GM23338 (cell line): ENCODE measurements at regions not wholly inside any gene's neighbourhood (a gene's known extent, or its start where the extent isn't known, plus 50 kb on each side); places are given as distances from the start of the nearest gene placed in this dataset.

Experiments used
- ATAC-seq: fragments of 200-7000 bp; cut with Tn5 transposase; 3 replicates; pipeline ENCODE4 v1.9.1; 2020
- DNase-seq: peaks from one replicate; pipeline ENCODE4 v3.0.0-alpha.2; 2015; ENCODE audit warnings: low spot score
- H2AFZ ChIP-seq: fragments of 200-600 bp; sonication (generic); 2 replicates; pipeline ENCODE4 v1.8.0; 2016; ENCODE audit warnings: antibody characterized with exemption, mild to moderate bottlenecking, moderate library complexity
- H3F3A ChIP-seq: fragments of 200-600 bp; sonication (generic); replicated peaks from 2 replicates; pipeline ENCODE4 v1.8.0; 2017; ENCODE audit warnings: antibody characterized with exemption, mixed run types, low read depth
- H3K27ac ChIP-seq: fragments of 200-600 bp; sonication (generic); 2 replicates; pipeline ENCODE4 v1.6.1; 2016; ENCODE audit warnings: low read depth
- H3K27me3 ChIP-seq: fragments of 200-600 bp; sonication (generic); 2 replicates; pipeline ENCODE4 v1.8.0; 2016; ENCODE audit warnings: mild to moderate bottlenecking, mixed run types, moderate library complexity; ENCODE audit not compliant: insufficient read depth
- H3K36me3 ChIP-seq: fragments of 200-600 bp; sonication (generic); 2 replicates; pipeline ENCODE4 v1.8.0; 2016; ENCODE audit warnings: mild to moderate bottlenecking; ENCODE audit not compliant: insufficient read depth
- H3K4me1 ChIP-seq: fragments of 200-600 bp; sonication (generic); 2 replicates; pipeline ENCODE4 v1.8.0; 2016; ENCODE audit warnings: mild to moderate bottlenecking, moderate library complexity; ENCODE audit not compliant: insufficient read depth
- H3K4me2 ChIP-seq: fragments of 200-600 bp; sonication (generic); 2 replicates; pipeline ENCODE4 v1.7.1; 2017; ENCODE audit warnings: mixed run types
- H3K4me3 ChIP-seq: fragments of 200-600 bp; sonication (generic); 2 replicates; pipeline ENCODE4 v1.6.1; 2016; ENCODE audit warnings: mixed run types
- H3K79me2 ChIP-seq: fragments of 200-600 bp; sonication (generic); replicated peaks from 2 replicates; pipeline ENCODE4 v1.8.0; 2017; ENCODE audit warnings: mild to moderate bottlenecking; ENCODE audit not compliant: insufficient read depth
- H3K9me2 ChIP-seq: fragments of 200-600 bp; sonication (generic); 2 replicates; pipeline ENCODE4 v1.8.0; 2017; ENCODE audit not compliant: insufficient read depth
- H4K20me1 ChIP-seq: fragments of 200-600 bp; sonication (generic); replicated peaks from 2 replicates; pipeline ENCODE4 v1.8.0; 2017; ENCODE audit warnings: mild to moderate bottlenecking; ENCODE audit not compliant: insufficient read depth
- H3K27ac Mint-ChIP-seq: 2 replicates; pipeline ENCODE4 v1.8.0; 2020; ENCODE audit warnings: inconsistent platforms, mild to moderate bottlenecking, moderate library complexity, mixed read lengths
- H3K27me3 Mint-ChIP-seq: 3 replicates; pipeline ENCODE4 v1.8.0; 2022; ENCODE audit warnings: low read depth, mild to moderate bottlenecking, moderate library complexity, mixed read lengths, inconsistent platforms; ENCODE audit not compliant: insufficient read depth, poor library complexity
- H3K36me3 Mint-ChIP-seq: 3 replicates; pipeline ENCODE4 v1.8.0; 2021; ENCODE audit warnings: low read depth, mild to moderate bottlenecking, inconsistent platforms, moderate library complexity, mixed read lengths
- H3K4me1 Mint-ChIP-seq: 3 replicates; pipeline ENCODE4 v1.8.0; 2020; ENCODE audit warnings: mild to moderate bottlenecking, inconsistent platforms, mixed read lengths
- H3K4me3 Mint-ChIP-seq: 3 replicates; pipeline ENCODE4 v1.8.0; 2021; ENCODE audit warnings: moderate library complexity, mild to moderate bottlenecking, inconsistent platforms, mixed read lengths
- H3K9me3 Mint-ChIP-seq: 3 replicates; pipeline ENCODE4 v1.8.0; 2020; ENCODE audit warnings: moderate library complexity, mild to moderate bottlenecking, inconsistent platforms, mixed read lengths
- CREB1 ChIP-seq: fragments of 250-450 bp; sonication (Bioruptor Pico); IDR thresholded peaks from 2 replicates; pipeline ENCODE4 v1.5.0; 2020; ENCODE audit warnings: low read depth, mild to moderate bottlenecking, moderate library complexity
- EZH2 ChIP-seq: fragments of 200-600 bp; sonication (generic); IDR thresholded peaks from one replicate; pipeline ENCODE4 v1.8.0; 2017; ENCODE audit warnings: antibody characterized with exemption, mild to moderate bottlenecking, low read depth; ENCODE audit not compliant: unreplicated experiment
- EZH2phosphoT487 ChIP-seq: fragments of 200-600 bp; sonication (generic); IDR thresholded peaks from one replicate; pipeline ENCODE4 v1.8.1; 2018; ENCODE audit warnings: antibody characterized with exemption; ENCODE audit not compliant: unreplicated experiment
- JUNB ChIP-seq: IDR thresholded peaks from one replicate; pipeline ENCODE4 v1.6.1; 2016; ENCODE audit warnings: antibody characterized with exemption; ENCODE audit not compliant: unreplicated experiment
- NANOG ChIP-seq: IDR thresholded peaks from 2 replicates; pipeline ENCODE4 v1.6.1; 2016; ENCODE audit warnings: antibody characterized with exemption, borderline replicate concordance
- POLR2AphosphoS5 ChIP-seq: IDR thresholded peaks from 2 replicates; pipeline ENCODE4 v1.6.1; 2016; ENCODE audit warnings: antibody characterized with exemption, low read depth
- STAT1 ChIP-seq: IDR thresholded peaks from one replicate; pipeline ENCODE4 v1.6.1; 2016; ENCODE audit warnings: antibody characterized with exemption; ENCODE audit not compliant: unreplicated experiment
- ZNF114 ChIP-seq: fragments of 250-450 bp; sonication (Bioruptor Pico); IDR thresholded peaks from 2 replicates; pipeline ENCODE4 v1.5.0; 2020; ENCODE audit warnings: mild to moderate bottlenecking, moderate library complexity
- ZNF331 ChIP-seq: fragments of 250-450 bp; sonication (Bioruptor Pico); IDR thresholded peaks from 2 replicates; pipeline ENCODE4 v1.5.0; 2020; ENCODE audit warnings: low read depth, mild to moderate bottlenecking, moderate library complexity
- TF ChIP-seq, protein P1 (sequence below): IDR thresholded peaks from 2 replicates; pipeline ENCODE4 v1.6.1; 2016; ENCODE audit warnings: antibody characterized with exemption
- TF ChIP-seq, protein P2 (sequence below): IDR thresholded peaks from one replicate; pipeline ENCODE4 v1.6.1; 2018; ENCODE audit warnings: antibody characterized with exemption; ENCODE audit not compliant: unreplicated experiment
- TF ChIP-seq, protein P3 (sequence below), 2 experiments: fragments of 200-600 bp in 1 of 2; sonication (generic) in 1 of 2; conservative IDR thresholded peaks; 2 replicates each; pipeline versions ENCODE4 v1.5.1 to v1.6.1; 2016 to 2017; ENCODE audit warnings: antibody characterized with exemption in 2 of 2, low read depth in 2 of 2, mild to moderate bottlenecking in 2 of 2, moderate library complexity in 1 of 2

DNA sequence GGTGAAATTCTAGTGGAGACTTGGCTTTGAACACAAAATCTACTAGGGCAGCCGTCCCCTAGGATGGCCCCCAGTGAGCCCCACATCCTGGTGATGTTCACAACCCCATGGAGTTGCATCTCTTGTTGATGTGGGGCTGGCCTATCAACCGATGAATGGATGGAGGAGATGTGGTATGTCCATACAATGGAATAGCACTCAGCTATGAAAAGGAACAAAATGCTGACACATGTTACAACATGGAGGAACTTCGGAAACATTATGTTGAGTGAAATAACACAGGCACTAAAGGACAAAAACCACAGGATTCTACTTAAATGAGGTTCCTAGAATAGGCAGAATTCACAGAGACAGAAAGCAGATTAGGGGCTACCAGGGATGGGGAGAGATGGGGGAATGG lies 80.1 kb upstream of the ASAP2 start (continued):
- TF ChIP-seq, protein P1, sequence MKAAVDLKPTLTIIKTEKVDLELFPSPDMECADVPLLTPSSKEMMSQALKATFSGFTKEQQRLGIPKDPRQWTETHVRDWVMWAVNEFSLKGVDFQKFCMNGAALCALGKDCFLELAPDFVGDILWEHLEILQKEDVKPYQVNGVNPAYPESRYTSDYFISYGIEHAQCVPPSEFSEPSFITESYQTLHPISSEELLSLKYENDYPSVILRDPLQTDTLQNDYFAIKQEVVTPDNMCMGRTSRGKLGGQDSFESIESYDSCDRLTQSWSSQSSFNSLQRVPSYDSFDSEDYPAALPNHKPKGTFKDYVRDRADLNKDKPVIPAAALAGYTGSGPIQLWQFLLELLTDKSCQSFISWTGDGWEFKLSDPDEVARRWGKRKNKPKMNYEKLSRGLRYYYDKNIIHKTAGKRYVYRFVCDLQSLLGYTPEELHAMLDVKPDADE = no peak
- TF ChIP-seq NANOG (no peak), CREB1 (CRISPR knock-in tag) (no peak), EZH2 (no peak), STAT1 (no peak)

DNA sequence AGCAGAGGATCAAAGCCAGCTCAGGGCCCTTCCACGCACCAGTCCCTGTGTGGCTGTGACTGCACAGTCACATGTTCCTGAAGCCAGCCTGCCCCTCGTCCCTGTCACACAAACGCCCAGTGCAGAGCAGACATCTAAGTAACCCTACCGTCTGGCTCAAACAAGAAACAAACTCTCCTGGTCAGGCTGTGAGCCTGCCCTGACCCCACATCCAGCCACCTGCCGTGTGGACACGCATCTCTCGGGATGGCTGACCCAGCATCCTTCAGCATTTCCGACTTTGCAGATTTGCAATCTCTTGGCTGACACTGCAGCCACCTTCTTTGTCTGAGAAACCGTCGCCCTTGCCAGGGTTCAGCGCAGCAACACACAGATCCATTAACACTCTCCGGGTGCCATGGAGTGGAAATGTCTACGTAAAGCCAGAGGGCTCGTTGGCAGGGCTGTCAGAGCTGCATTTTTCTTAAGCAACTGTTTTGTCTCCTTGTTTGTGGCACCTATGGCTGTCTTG lies 82.3 kb upstream of the ASAP2 start:
- no peaks in the 10 kb centered on the region for H3K36me3 ChIP-seq
- no peaks in the 10 kb centered on the region for H3K9me2 ChIP-seq
- H3K4me3 ChIP-seq = no peak overlapping the region
- no peaks in the 10 kb centered on the region for H3K79me2 ChIP-seq
- no peak overlapping the region for H3K4me2 ChIP-seq
- no peak for DNase-seq
- Mint-ChIP-seq H3K9me3 (peaks cover 8% of the 10 kb centered on the region), H3K4me3 (no peak overlapping the region), H3K27me3 (peaks cover 6% of the 10 kb centered on the region), H3K4me1 (no peaks in the 10 kb centered on the region; the same call in 2 of the 3 replicates), H3K27ac (no peak overlapping the region), H3K36me3 (peaks cover 8% of the 10 kb centered on the region)
- H4K20me1 ChIP-seq = no peaks in the 10 kb centered on the region
- H2AFZ ChIP-seq = no peak overlapping the region
- no peaks in the 10 kb centered on the region for H3K4me1 ChIP-seq
- no peaks in the 10 kb centered on the region for H3K27me3 ChIP-seq
- no peaks in the 10 kb centered on the region for H3F3A ChIP-seq
- no peak overlapping the region for H3K27ac ChIP-seq
- no peak for ATAC-seq
- no peak for TF ChIP-seq POLR2AphosphoS5
- no peak for TF ChIP-seq EZH2
- TF ChIP-seq, protein P1 = no peak
- TF ChIP-seq STAT1 = no peak
- TF ChIP-seq, protein P2, sequence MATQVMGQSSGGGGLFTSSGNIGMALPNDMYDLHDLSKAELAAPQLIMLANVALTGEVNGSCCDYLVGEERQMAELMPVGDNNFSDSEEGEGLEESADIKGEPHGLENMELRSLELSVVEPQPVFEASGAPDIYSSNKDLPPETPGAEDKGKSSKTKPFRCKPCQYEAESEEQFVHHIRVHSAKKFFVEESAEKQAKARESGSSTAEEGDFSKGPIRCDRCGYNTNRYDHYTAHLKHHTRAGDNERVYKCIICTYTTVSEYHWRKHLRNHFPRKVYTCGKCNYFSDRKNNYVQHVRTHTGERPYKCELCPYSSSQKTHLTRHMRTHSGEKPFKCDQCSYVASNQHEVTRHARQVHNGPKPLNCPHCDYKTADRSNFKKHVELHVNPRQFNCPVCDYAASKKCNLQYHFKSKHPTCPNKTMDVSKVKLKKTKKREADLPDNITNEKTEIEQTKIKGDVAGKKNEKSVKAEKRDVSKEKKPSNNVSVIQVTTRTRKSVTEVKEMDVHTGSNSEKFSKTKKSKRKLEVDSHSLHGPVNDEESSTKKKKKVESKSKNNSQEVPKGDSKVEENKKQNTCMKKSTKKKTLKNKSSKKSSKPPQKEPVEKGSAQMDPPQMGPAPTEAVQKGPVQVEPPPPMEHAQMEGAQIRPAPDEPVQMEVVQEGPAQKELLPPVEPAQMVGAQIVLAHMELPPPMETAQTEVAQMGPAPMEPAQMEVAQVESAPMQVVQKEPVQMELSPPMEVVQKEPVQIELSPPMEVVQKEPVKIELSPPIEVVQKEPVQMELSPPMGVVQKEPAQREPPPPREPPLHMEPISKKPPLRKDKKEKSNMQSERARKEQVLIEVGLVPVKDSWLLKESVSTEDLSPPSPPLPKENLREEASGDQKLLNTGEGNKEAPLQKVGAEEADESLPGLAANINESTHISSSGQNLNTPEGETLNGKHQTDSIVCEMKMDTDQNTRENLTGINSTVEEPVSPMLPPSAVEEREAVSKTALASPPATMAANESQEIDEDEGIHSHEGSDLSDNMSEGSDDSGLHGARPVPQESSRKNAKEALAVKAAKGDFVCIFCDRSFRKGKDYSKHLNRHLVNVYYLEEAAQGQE = no peak
- no peak for TF ChIP-seq EZH2phosphoT487
- TF ChIP-seq JUNB = no peak
- no peak for TF ChIP-seq CREB1 (CRISPR knock-in tag)
- TF ChIP-seq ZNF114 (CRISPR knock-in tag) = no peak
- TF ChIP-seq, protein P3, sequence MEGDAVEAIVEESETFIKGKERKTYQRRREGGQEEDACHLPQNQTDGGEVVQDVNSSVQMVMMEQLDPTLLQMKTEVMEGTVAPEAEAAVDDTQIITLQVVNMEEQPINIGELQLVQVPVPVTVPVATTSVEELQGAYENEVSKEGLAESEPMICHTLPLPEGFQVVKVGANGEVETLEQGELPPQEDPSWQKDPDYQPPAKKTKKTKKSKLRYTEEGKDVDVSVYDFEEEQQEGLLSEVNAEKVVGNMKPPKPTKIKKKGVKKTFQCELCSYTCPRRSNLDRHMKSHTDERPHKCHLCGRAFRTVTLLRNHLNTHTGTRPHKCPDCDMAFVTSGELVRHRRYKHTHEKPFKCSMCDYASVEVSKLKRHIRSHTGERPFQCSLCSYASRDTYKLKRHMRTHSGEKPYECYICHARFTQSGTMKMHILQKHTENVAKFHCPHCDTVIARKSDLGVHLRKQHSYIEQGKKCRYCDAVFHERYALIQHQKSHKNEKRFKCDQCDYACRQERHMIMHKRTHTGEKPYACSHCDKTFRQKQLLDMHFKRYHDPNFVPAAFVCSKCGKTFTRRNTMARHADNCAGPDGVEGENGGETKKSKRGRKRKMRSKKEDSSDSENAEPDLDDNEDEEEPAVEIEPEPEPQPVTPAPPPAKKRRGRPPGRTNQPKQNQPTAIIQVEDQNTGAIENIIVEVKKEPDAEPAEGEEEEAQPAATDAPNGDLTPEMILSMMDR (conservative IDR thresholded peaks at IDR 0.05; ENCODE audit: low read depth in 2 of 2) = no peak
- no peak for TF ChIP-seq NANOG
- TF ChIP-seq ZNF331 (CRISPR knock-in tag) = no peak
